Testis (tissue), 2 donors: ENCODE measurements at regions not wholly inside any gene's neighbourhood (a gene's known extent, or its start where the extent isn't known, plus 50 kb on each side); places are given as distances from the start of the nearest gene placed in this dataset.

Source experiments
- CTCF ChIP-seq, 3 experiments: fragments of 450-650 bp in 2 of 3; fragments of 200-600 bp in 1 of 3; sonication (generic) in 1 of 3; IDR thresholded peaks; one replicate each; pipeline ENCODE4 v1.5.1; 2016 to 2019; ENCODE audit warnings: antibody characterized with exemption in 3 of 3, mild to moderate bottlenecking in 2 of 3, moderate library complexity in 1 of 3
- POLR2A ChIP-seq: fragments of 450-650 bp; IDR thresholded peaks from one replicate; pipeline ENCODE4 v1.6.1; 2017; ENCODE audit warnings: antibody characterized with exemption, mild to moderate bottlenecking, moderate library complexity

DNA sequence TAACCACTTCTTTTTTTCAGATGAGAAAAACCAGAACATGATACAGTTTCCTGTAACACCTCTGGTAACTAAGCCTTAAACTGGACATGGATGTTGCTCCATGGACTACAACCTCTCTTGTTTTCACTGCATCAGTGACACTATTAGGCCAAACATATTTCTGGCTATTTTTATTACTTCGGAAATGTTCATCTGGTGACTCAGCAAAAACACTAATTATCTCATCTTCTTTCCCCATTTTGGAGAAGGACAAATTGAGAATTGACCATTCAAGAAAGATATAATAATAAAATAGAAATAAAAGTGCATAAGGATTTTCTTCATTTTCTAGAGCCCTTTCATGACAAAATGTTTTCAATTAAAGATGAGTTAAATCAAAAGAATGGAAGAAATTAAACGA, 361.9 kb upstream of the TECRL start:
- TF ChIP-seq POLR2A (no peak), CTCF (IDR thresholded peaks at IDR 0.05) (no peak)
